HCT116 (cell line): ENCODE measurements at regions not wholly inside any gene's neighbourhood (a gene's known extent, or its start where the extent isn't known, plus 50 kb on each side); places are given as distances from the start of the nearest gene placed in this dataset.

Experiments used
- ATAC-seq: fragments of 200-7000 bp; cut with Tn5 transposase; 2 replicates; pipeline ENCODE4 v1.9.1; 2020; ENCODE audit warnings: mild to moderate bottlenecking, moderate library complexity
- BruUV-seq: library from RNA; stranded (reverse); fragments of 400-500 nt; replicated peaks from 2 replicates; lab custom pipeline; 2021; lab: Mats Ljungman, UMichigan
- CTCF ChIA-PET: fragments of 300-600 bp; sonication (Branson Sonifier 250); formaldehyde crosslinking; loops from one replicate; lab custom pipeline; 2021; ENCODE audit warnings: antibody characterized with exemption; lab: Charles Lee
- POLR2A ChIA-PET: fragments of 300-600, 350-600 bp; sonication (Branson Sonifier 250); formaldehyde crosslinking; loops from one replicate; lab custom pipeline; 2021; ENCODE audit warnings: antibody characterized with exemption; lab: Charles Lee
- RAD21 ChIA-PET, 2 experiments: fragments of 300-600 bp; sonication (Branson Sonifier 250); formaldehyde crosslinking; loops; one replicate each; lab custom pipeline; 2023; ENCODE audit warnings: low total read pairs in 2 of 2; ENCODE audit not compliant: uncharacterized antibody in 2 of 2, unreplicated experiment in 2 of 2, low non-redundant PET in 1 of 2; lab: Charles Lee
- DNase-seq: peaks from one replicate; pipeline ENCODE4 v3.0.0-alpha.2; 2010; ENCODE audit warnings: low read depth, low spot score
- H2AFZ ChIP-seq: fragments of 200-600 bp; shearing (Covaris generic), sonication (generic); 2 replicates; pipeline ENCODE4 v1.6.1; 2017; ENCODE audit warnings: low read depth, mixed run types, mixed read lengths, antibody characterized with exemption, low read length; ENCODE audit not compliant: poor library complexity, severe bottlenecking
- H3K27ac ChIP-seq: 2 replicates; pipeline ENCODE4 v1.5.1; 2012; ENCODE audit warnings: low read depth, low read length
- H3K27me3 ChIP-seq: fragments of 200-600 bp; sonication (generic); 2 replicates; pipeline ENCODE4 v1.6.1; 2016; ENCODE audit warnings: mixed run types, low read length, mixed read lengths; ENCODE audit not compliant: insufficient read depth
- H3K36me3 ChIP-seq, 2 experiments: fragments of 200-500 bp in 1 of 2; fragments of 200-600 bp in 1 of 2; sonication (Bioruptor generic) in 1 of 2; sonication (generic) in 1 of 2; 2 replicates each; pipeline versions ENCODE4 v1.5.1 to v1.6.1; 2014 to 2016; ENCODE audit warnings: low read length in 2 of 2, inconsistent platforms in 1 of 2, mixed read lengths in 1 of 2, mixed run types in 1 of 2; ENCODE audit not compliant: insufficient read depth in 2 of 2, control insufficient read depth in 1 of 2
- H3K4me1 ChIP-seq, 2 experiments: fragments of 200-600 bp in 1 of 2; sonication (generic) in 1 of 2; 2 replicates each; pipeline versions ENCODE4 v1.5.1 to v1.6.1; 2012 to 2017; ENCODE audit warnings: low read length in 2 of 2, inconsistent platforms in 1 of 2, mild to moderate bottlenecking in 1 of 2, mixed read lengths in 1 of 2, mixed run types in 1 of 2, moderate library complexity in 1 of 2; ENCODE audit not compliant: insufficient read depth in 2 of 2, control insufficient read depth in 1 of 2
- H3K4me2 ChIP-seq: fragments of 200-600 bp; sonication (generic); 2 replicates; pipeline ENCODE4 v1.6.1; 2017; ENCODE audit warnings: mixed run types, low read length, mixed read lengths
- H3K4me3 ChIP-seq, 2 experiments: fragments of 200-600 bp in 1 of 2; sonication (generic) in 1 of 2; replicated peaks in 1 of 2; 2 replicates each; pipeline ENCODE4 v1.5.1; 2011 to 2016; ENCODE audit warnings: low read length in 2 of 2, control low read depth in 1 of 2, low read depth in 1 of 2, mild to moderate bottlenecking in 1 of 2, mixed read lengths in 1 of 2, mixed run types in 1 of 2
- H3K79me2 ChIP-seq: fragments of 200-600 bp; sonication (generic); 2 replicates; pipeline ENCODE4 v1.6.1; 2017; ENCODE audit warnings: mild to moderate bottlenecking, mixed run types, low read length, moderate library complexity, mixed read lengths; ENCODE audit not compliant: insufficient read depth
- H3K9ac ChIP-seq: fragments of 200-600 bp; sonication (generic); 2 replicates; pipeline ENCODE4 v1.6.1; 2016; ENCODE audit warnings: low read length, mixed read lengths
- H3K9me2 ChIP-seq: fragments of 200-600 bp; sonication (generic), shearing (Covaris generic); 2 replicates; pipeline ENCODE4 v1.6.1; 2017; ENCODE audit warnings: mixed run types, mild to moderate bottlenecking, moderate library complexity; ENCODE audit not compliant: insufficient read depth
- H3K9me3 ChIP-seq, 2 experiments: fragments of 200-500 bp in 1 of 2; fragments of 200-600 bp in 1 of 2; sonication (Bioruptor generic) in 1 of 2; sonication (generic) in 1 of 2; 2 replicates each; pipeline ENCODE4 v1.6.1; 2014 to 2017; ENCODE audit warnings: low read length in 2 of 2, mixed read lengths in 2 of 2, inconsistent platforms in 1 of 2, low read depth in 1 of 2, mild to moderate bottlenecking in 1 of 2, mixed run types in 1 of 2, moderate library complexity in 1 of 2; ENCODE audit not compliant: control insufficient read depth in 1 of 2, insufficient read depth in 1 of 2
- H4K20me1 ChIP-seq: fragments of 200-600 bp; sonication (generic), shearing (Covaris generic); 2 replicates; pipeline ENCODE4 v1.6.1; 2017; ENCODE audit warnings: mixed run types, mild to moderate bottlenecking, moderate library complexity; ENCODE audit not compliant: insufficient read depth
- ATF3 ChIP-seq: IDR thresholded peaks from 2 replicates; pipeline ENCODE4 v1.6.1; 2012
- CBX3 ChIP-seq: IDR thresholded peaks from 2 replicates; pipeline ENCODE4 v1.6.1; 2012; ENCODE audit warnings: low read depth
- EZH2 ChIP-seq: fragments of 200-600 bp; sonication (generic); IDR thresholded peaks from 2 replicates; pipeline ENCODE4 v1.6.1; 2017; ENCODE audit warnings: antibody characterized with exemption, mixed run types
- EZH2phosphoT487 ChIP-seq: fragments of 200-600 bp; IDR thresholded peaks from 2 replicates; pipeline ENCODE4 v1.6.1; 2018; ENCODE audit warnings: antibody characterized with exemption, borderline replicate concordance
- FOSL1 ChIP-seq: IDR thresholded peaks from 2 replicates; pipeline ENCODE4 v1.6.1; 2012; ENCODE audit warnings: low read depth
- POLR2A ChIP-seq: IDR thresholded peaks from 2 replicates; pipeline ENCODE4 v1.7.0; 2011; ENCODE audit warnings: borderline replicate concordance; ENCODE audit not compliant: insufficient read depth, insufficient read length; ENCODE audit errors: extremely low read depth
- POLR2AphosphoS5 ChIP-seq: IDR thresholded peaks from 2 replicates; pipeline ENCODE4 v1.6.1; 2011; ENCODE audit warnings: mild to moderate bottlenecking, low read depth, low read length, moderate library complexity
- RAD21 ChIP-seq: IDR thresholded peaks from 2 replicates; pipeline ENCODE4 v1.6.1; 2012; ENCODE audit warnings: low read depth, mild to moderate bottlenecking
- REST ChIP-seq: IDR thresholded peaks from 2 replicates; pipeline ENCODE4 v1.6.1; 2012; ENCODE audit warnings: low read depth
- SIN3A ChIP-seq: IDR thresholded peaks from 2 replicates; pipeline ENCODE4 v1.6.1; 2012; ENCODE audit warnings: low read depth
- SP1 ChIP-seq: IDR thresholded peaks from 2 replicates; pipeline ENCODE4 v1.6.1; 2012; ENCODE audit warnings: low read depth
- TCF7L2 ChIP-seq: IDR thresholded peaks from 2 replicates; pipeline ENCODE4 v1.7.0; 2011; ENCODE audit warnings: borderline replicate concordance, inconsistent platforms; ENCODE audit not compliant: insufficient read depth, insufficient read length; ENCODE audit errors: extremely low read depth
- ZBTB33 ChIP-seq: IDR thresholded peaks from 2 replicates; pipeline ENCODE4 v1.6.1; 2011; ENCODE audit warnings: mild to moderate bottlenecking, low read length, moderate library complexity; ENCODE audit not compliant: insufficient replicate concordance; ENCODE audit errors: extremely low read depth
- ZFX ChIP-seq: fragments of 450-650 bp; IDR thresholded peaks from 2 replicates; pipeline ENCODE4 v1.6.1; 2017
- intact Hi-C: fragments of 100-400 bp; cut with micrococcal nuclease; formaldehyde crosslinking; loops from 2 replicates; pipeline ENCODE4 v1.10.0; 2022

- Histone ChIP-seq H3K27ac (no peak overlapping the region), H3K4me1 (no peaks in the 10 kb centered on the region), H2AFZ (no peak overlapping the region), H3K4me3 (no peak overlapping the region), H3K9me2 (no peaks in the 10 kb centered on the region), H3K9ac (no peak overlapping the region), H4K20me1 (no peaks in the 10 kb centered on the region), H3K36me3 (no peaks in the 10 kb centered on the region), H3K79me2 (no peaks in the 10 kb centered on the region), H3K27me3 (no peaks in the 10 kb centered on the region), H3K9me3 (no peaks in the 10 kb centered on the region), H3K4me2 (no peak overlapping the region)
- no peak for DNase-seq
- no TSS peak for BruUV-seq
- ChIA-PET POLR2A (no interaction called here), CTCF (no interaction called here), RAD21 (no interaction called here)
- TF ChIP-seq REST = no peak
- TF ChIP-seq POLR2A = no peak
- no peak for TF ChIP-seq SP1
- TF ChIP-seq FOSL1 = no peak
- no peak for TF ChIP-seq SIN3A
- no peak for TF ChIP-seq EZH2
- TF ChIP-seq EZH2phosphoT487 = no peak
- no peak for TF ChIP-seq POLR2AphosphoS5
- no peak for TF ChIP-seq ATF3
- no peak for TF ChIP-seq ZFX
- TF ChIP-seq ZBTB33 = no peak
- TF ChIP-seq TCF7L2 = no peak
- TF ChIP-seq CBX3 = no peak
- TF ChIP-seq RAD21 = no peak
- ATAC-seq = no peak
- intact Hi-C loops = no loop called here
Measured at GRCh38 chr2:188181884-188182283, 109.8 kb upstream of the GULP1 start.
